ENCODE measurements at regions not wholly inside any gene's neighbourhood (a gene's known extent, or its start where the extent isn't known, plus 50 kb on each side); places are given as distances from the start of the nearest gene placed in this dataset.

GRCh38 chr1:187454010-187454409, 625.3 kb downstream of the PLA2G4A start:
- Histone ChIP-seq H3K36me3 (ENCODE audit: control insufficient read depth in 4 of 4, insufficient read depth in 3 of 4, low read depth in 1 of 4, low read length in 3 of 4) (no peaks in the 10 kb centered on the region), H3K4me3 (ENCODE audit: low read depth in 1 of 3, low read length in 3 of 3) (no peak overlapping the region), H3K9ac (ENCODE audit: low read depth in 1 of 2, low read length in 2 of 2) (no peak overlapping the region), H3K27ac (ENCODE audit: low read depth in 1 of 2, low read length in 2 of 2) (no peak overlapping the region), H3K27me3 (ENCODE audit: control insufficient read depth in 4 of 4, insufficient read depth in 4 of 4, low read length in 3 of 4) (no peaks in the 10 kb centered on the region), H3K4me1 (ENCODE audit: control insufficient read depth in 4 of 4, insufficient read depth in 4 of 4, low read length in 3 of 4) (no peaks in the 10 kb centered on the region), H3K9me3 (ENCODE audit: control insufficient read depth in 4 of 4, low read length in 3 of 4) (no peaks in the 10 kb centered on the region)
- WGBS = 76% methylated on average over 3 of the region's 3 CpGs
- no peak for DNase-seq (ENCODE audit: low spot score)
- TF ChIP-seq, protein P1, sequence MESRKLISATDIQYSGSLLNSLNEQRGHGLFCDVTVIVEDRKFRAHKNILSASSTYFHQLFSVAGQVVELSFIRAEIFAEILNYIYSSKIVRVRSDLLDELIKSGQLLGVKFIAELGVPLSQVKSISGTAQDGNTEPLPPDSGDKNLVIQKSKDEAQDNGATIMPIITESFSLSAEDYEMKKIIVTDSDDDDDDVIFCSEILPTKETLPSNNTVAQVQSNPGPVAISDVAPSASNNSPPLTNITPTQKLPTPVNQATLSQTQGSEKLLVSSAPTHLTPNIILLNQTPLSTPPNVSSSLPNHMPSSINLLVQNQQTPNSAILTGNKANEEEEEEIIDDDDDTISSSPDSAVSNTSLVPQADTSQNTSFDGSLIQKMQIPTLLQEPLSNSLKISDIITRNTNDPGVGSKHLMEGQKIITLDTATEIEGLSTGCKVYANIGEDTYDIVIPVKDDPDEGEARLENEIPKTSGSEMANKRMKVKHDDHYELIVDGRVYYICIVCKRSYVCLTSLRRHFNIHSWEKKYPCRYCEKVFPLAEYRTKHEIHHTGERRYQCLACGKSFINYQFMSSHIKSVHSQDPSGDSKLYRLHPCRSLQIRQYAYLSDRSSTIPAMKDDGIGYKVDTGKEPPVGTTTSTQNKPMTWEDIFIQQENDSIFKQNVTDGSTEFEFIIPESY (IDR thresholded peaks at IDR 0.05) = no peak
- TF ChIP-seq EGR1 (IDR thresholded peaks at IDR 0.05; ENCODE audit: low read depth in 2 of 2) (no peak), JUND (IDR thresholded peaks at IDR 0.05) (no peak), HNF4G (IDR thresholded peaks at IDR 0.05) (no peak), HNF4A (conservative IDR thresholded peaks at IDR 0.05) (no peak), CTCF (IDR thresholded peaks at IDR 0.05; ENCODE audit: low read depth, low read length, missing input control) (no peak), RXRA (IDR thresholded peaks at IDR 0.05) (no peak), RAD21 (IDR thresholded peaks at IDR 0.05) (no peak)
- TF ChIP-seq, protein P2, sequence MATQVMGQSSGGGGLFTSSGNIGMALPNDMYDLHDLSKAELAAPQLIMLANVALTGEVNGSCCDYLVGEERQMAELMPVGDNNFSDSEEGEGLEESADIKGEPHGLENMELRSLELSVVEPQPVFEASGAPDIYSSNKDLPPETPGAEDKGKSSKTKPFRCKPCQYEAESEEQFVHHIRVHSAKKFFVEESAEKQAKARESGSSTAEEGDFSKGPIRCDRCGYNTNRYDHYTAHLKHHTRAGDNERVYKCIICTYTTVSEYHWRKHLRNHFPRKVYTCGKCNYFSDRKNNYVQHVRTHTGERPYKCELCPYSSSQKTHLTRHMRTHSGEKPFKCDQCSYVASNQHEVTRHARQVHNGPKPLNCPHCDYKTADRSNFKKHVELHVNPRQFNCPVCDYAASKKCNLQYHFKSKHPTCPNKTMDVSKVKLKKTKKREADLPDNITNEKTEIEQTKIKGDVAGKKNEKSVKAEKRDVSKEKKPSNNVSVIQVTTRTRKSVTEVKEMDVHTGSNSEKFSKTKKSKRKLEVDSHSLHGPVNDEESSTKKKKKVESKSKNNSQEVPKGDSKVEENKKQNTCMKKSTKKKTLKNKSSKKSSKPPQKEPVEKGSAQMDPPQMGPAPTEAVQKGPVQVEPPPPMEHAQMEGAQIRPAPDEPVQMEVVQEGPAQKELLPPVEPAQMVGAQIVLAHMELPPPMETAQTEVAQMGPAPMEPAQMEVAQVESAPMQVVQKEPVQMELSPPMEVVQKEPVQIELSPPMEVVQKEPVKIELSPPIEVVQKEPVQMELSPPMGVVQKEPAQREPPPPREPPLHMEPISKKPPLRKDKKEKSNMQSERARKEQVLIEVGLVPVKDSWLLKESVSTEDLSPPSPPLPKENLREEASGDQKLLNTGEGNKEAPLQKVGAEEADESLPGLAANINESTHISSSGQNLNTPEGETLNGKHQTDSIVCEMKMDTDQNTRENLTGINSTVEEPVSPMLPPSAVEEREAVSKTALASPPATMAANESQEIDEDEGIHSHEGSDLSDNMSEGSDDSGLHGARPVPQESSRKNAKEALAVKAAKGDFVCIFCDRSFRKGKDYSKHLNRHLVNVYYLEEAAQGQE (IDR thresholded peaks at IDR 0.05) = no peak

- WGBS = 84% methylated on average over 5 of the region's 5 CpGs
Measured at GRCh38 chr1:187456446-187456845, 627.7 kb downstream of the PLA2G4A start.

More at GRCh38 chr1:187456446-187456845, 627.7 kb downstream of the PLA2G4A start:
- no peak overlapping the region for H3K4me3 ChIP-seq (ENCODE audit: low read depth in 1 of 3, low read length in 3 of 3)
- no peaks in the 10 kb centered on the region for H3K4me1 ChIP-seq (ENCODE audit: control insufficient read depth in 4 of 4, insufficient read depth in 4 of 4, low read length in 3 of 4)
- no peaks in the 10 kb centered on the region for H3K36me3 ChIP-seq (ENCODE audit: control insufficient read depth in 4 of 4, insufficient read depth in 3 of 4, low read depth in 1 of 4, low read length in 3 of 4)
- H3K9ac ChIP-seq (ENCODE audit: low read depth in 1 of 2, low read length in 2 of 2) = no peak overlapping the region
- H3K27ac ChIP-seq (ENCODE audit: low read depth in 1 of 2, low read length in 2 of 2) = no peak overlapping the region
- no peaks in the 10 kb centered on the region for H3K9me3 ChIP-seq (ENCODE audit: control insufficient read depth in 4 of 4, low read length in 3 of 4)
- DNase-seq (ENCODE audit: low spot score) = no peak
- TF ChIP-seq EGR1 (IDR thresholded peaks at IDR 0.05; ENCODE audit: low read depth in 2 of 2) = no peak
- TF ChIP-seq, protein P3, sequence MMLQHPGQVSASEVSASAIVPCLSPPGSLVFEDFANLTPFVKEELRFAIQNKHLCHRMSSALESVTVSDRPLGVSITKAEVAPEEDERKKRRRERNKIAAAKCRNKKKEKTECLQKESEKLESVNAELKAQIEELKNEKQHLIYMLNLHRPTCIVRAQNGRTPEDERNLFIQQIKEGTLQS (IDR thresholded peaks at IDR 0.05) = no peak
- TF ChIP-seq NR2F2 (IDR thresholded peaks at IDR 0.05) = no peak
- no peak for TF ChIP-seq TAF1 (conservative IDR thresholded peaks at IDR 0.05)
- TF ChIP-seq CTCF (IDR thresholded peaks at IDR 0.05; ENCODE audit: low read depth, low read length, missing input control) = no peak
- H3K27me3 ChIP-seq (ENCODE audit: control insufficient read depth in 4 of 4, insufficient read depth in 4 of 4, low read length in 3 of 4) = no peaks in the 10 kb centered on the region

Data from liver (tissue), 8 donors.